ENCODE measurements at regions not wholly inside any gene's neighbourhood (a gene's known extent, or its start where the extent isn't known, plus 50 kb on each side); places are given as distances from the start of the nearest gene placed in this dataset.

GRCh38 chr4:17373666-17374065, 138.2 kb downstream of the QDPR start:
- no peak overlapping the region for H3K27ac ChIP-seq (ENCODE audit: control insufficient read depth, insufficient read depth, low read length)
- H3K79me2 ChIP-seq (ENCODE audit: control insufficient read depth, insufficient read depth, low read length), result no peaks in the 10 kb centered on the region
- H3K9ac ChIP-seq (ENCODE audit: control insufficient read depth, extremely low read depth, insufficient read depth, low read length), result no peak overlapping the region
- DNase-seq (ENCODE audit: low read depth, low spot score) (no peak), FAIRE-seq (no peak)
- H3K9me3 ChIP-seq (ENCODE audit: control insufficient read depth, low read depth, low read length), result no peaks in the 10 kb centered on the region
- H3K4me3 ChIP-seq (ENCODE audit: control insufficient read depth in 2 of 3, extremely low read depth in 1 of 3, insufficient read depth in 2 of 3, low read depth in 1 of 3, low read length in 3 of 3), result no peak overlapping the region
- H3K4me2 ChIP-seq (ENCODE audit: control insufficient read depth, extremely low read depth, insufficient read depth, low read depth, low read length), result no peak overlapping the region
- no peaks in the 10 kb centered on the region for H4K20me1 ChIP-seq (ENCODE audit: control insufficient read depth, extremely low read depth, insufficient read depth, low read length)
- H3K27me3 ChIP-seq (ENCODE audit: control insufficient read depth, extremely low read depth, insufficient read depth, low read length), result no peaks in the 10 kb centered on the region
- no peaks in the 10 kb centered on the region for H3K4me1 ChIP-seq (ENCODE audit: control insufficient read depth, extremely low read depth, insufficient read depth, low read length)
- TF ChIP-seq CTCF (optimal IDR thresholded peaks at IDR 0.05 in 1 of 3, IDR thresholded peaks at IDR 0.05 in 1 of 3, conservative IDR thresholded peaks at IDR 0.05 in 1 of 3; ENCODE audit: extremely low read depth in 1 of 3, insufficient read depth in 2 of 3, low read length in 3 of 3), result no peak
- TF ChIP-seq EZH2 (IDR thresholded peaks at IDR 0.05; ENCODE audit: low read length), result no peak
- dilution Hi-C loops (cut with MboI; ENCODE audit: extremely low pct_ligation_motif_present, low sequenced_read_pairs), result no loop called here
- no peak overlapping the region for H2AFZ ChIP-seq (ENCODE audit: control insufficient read depth, low read length)
- H3K9me1 ChIP-seq (ENCODE audit: control insufficient read depth, extremely low read depth, insufficient read depth, low read length), result no peaks in the 10 kb centered on the region
- no peaks in the 10 kb centered on the region for H3K36me3 ChIP-seq (ENCODE audit: control insufficient read depth in 2 of 2, extremely low read depth in 1 of 2, insufficient read depth in 2 of 2, low read length in 2 of 2)

- no peaks in the 10 kb centered on the region for H4K20me1 ChIP-seq (ENCODE audit: control insufficient read depth, extremely low read depth, insufficient read depth, low read length)
- TF ChIP-seq EZH2 (IDR thresholded peaks at IDR 0.05; ENCODE audit: low read length), result no peak
- TF ChIP-seq CTCF (optimal IDR thresholded peaks at IDR 0.05 in 1 of 3, IDR thresholded peaks at IDR 0.05 in 1 of 3, conservative IDR thresholded peaks at IDR 0.05 in 1 of 3; ENCODE audit: extremely low read depth in 1 of 3, insufficient read depth in 2 of 3, low read length in 3 of 3), result no peak
- no peaks in the 10 kb centered on the region for H3K27me3 ChIP-seq (ENCODE audit: control insufficient read depth, extremely low read depth, insufficient read depth, low read length)
- no peak overlapping the region for H2AFZ ChIP-seq (ENCODE audit: control insufficient read depth, low read length)
- dilution Hi-C loops (cut with MboI; ENCODE audit: extremely low pct_ligation_motif_present, low sequenced_read_pairs), result no loop called here
- no peak overlapping the region for H3K4me2 ChIP-seq (ENCODE audit: control insufficient read depth, extremely low read depth, insufficient read depth, low read depth, low read length)
- no peaks in the 10 kb centered on the region for H3K79me2 ChIP-seq (ENCODE audit: control insufficient read depth, insufficient read depth, low read length)
- H3K9me3 ChIP-seq (ENCODE audit: control insufficient read depth, low read depth, low read length), result no peaks in the 10 kb centered on the region
- FAIRE-seq (no peak), DNase-seq (ENCODE audit: low read depth, low spot score) (no peak)
- no peaks in the 10 kb centered on the region for H3K4me1 ChIP-seq (ENCODE audit: control insufficient read depth, extremely low read depth, insufficient read depth, low read length)
- no peak overlapping the region for H3K27ac ChIP-seq (ENCODE audit: control insufficient read depth, insufficient read depth, low read length)
- no peaks in the 10 kb centered on the region for H3K36me3 ChIP-seq (ENCODE audit: control insufficient read depth in 2 of 2, extremely low read depth in 1 of 2, insufficient read depth in 2 of 2, low read length in 2 of 2)
- H3K4me3 ChIP-seq (ENCODE audit: control insufficient read depth in 2 of 3, extremely low read depth in 1 of 3, insufficient read depth in 2 of 3, low read depth in 1 of 3, low read length in 3 of 3), result no peak overlapping the region
- no peaks in the 10 kb centered on the region for H3K9me1 ChIP-seq (ENCODE audit: control insufficient read depth, extremely low read depth, insufficient read depth, low read length)
- no peak overlapping the region for H3K9ac ChIP-seq (ENCODE audit: control insufficient read depth, extremely low read depth, insufficient read depth, low read length)
These were observed 141.1 kb downstream of the QDPR start for GRCh38 chr4:17370818-17371217.

All from keratinocyte (primary cell).